SH-SY5Y (cell line): ENCODE measurements at regions not wholly inside any gene's neighbourhood (a gene's known extent, or its start where the extent isn't known, plus 50 kb on each side); places are given as distances from the start of the nearest gene placed in this dataset.

ENCODE experiments used
- GATA2 ChIP-seq: IDR thresholded peaks from 2 replicates; pipeline ENCODE4 v1.6.1; 2011; ENCODE audit warnings: mild to moderate bottlenecking, low read depth, low read length
- GATA3 ChIP-seq: IDR thresholded peaks from 2 replicates; pipeline ENCODE4 v1.6.1; 2011; ENCODE audit warnings: low read depth, mild to moderate bottlenecking, low read length, moderate library complexity

DNA sequence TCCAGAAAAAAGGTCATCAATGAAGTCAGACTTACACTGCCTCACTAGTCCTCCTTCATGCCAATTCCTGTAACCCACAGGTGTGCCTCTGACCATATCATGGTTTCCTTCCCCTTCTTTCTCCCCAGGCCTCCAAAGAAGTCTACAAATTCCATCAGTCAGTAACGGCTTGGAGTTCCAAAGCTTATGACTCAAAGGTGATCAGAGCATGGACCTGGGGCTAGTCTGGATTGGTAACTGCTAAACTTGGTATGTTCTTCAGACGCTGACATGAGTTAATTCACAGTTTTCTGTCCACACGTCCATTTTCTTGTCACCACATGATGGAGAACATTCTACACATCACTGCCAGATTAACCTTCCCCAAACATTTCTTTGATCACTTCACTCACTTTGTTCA, 560.4 kb downstream of the ETNK1 start:
- no peak for TF ChIP-seq GATA3
- TF ChIP-seq GATA2 = no peak
